ENCODE measurements at regions not wholly inside any gene's neighbourhood (a gene's known extent, or its start where the extent isn't known, plus 50 kb on each side); places are given as distances from the start of the nearest gene placed in this dataset.

DNA sequence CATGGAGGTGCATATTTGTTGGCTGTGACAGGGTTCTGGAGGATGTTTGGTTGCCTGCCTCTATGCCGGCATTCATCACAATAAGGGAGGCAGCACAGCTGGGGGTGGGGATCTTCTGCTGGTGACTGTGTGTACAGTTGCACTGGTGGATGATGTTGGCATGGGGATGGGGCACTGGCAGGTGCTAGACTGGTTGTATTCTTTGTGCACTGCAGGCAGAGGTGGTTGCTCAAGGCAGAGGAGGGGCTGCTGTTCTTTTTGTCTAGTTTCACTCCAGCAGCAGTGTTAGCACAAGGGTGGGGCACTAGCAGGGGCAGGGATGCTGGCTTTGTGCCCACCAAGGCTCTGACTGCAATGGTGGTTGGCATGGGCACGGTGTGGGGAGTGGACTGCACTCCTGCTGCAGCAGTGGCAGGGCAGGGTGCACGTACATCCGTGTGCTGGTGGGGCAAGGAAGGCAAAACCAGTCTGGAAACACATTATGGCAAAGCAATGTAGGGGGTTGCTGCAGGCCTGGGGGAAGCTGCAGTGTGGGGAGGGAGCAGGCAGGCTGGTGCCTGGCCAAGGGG, 69.3 kb downstream of the ISOC1 start:
- no peak overlapping the region for H3K9ac ChIP-seq (ENCODE audit: low read length)
- no peak for TF ChIP-seq TCF7L2 (IDR thresholded peaks at IDR 0.05; ENCODE audit: borderline replicate concordance, extremely low read depth, insufficient read depth, insufficient read length)
- TF ChIP-seq ELF1 (IDR thresholded peaks at IDR 0.05; ENCODE audit: borderline replicate concordance, low read depth) = no peak
- no peak for TF ChIP-seq POLR2AphosphoS5 (IDR thresholded peaks at IDR 0.05; ENCODE audit: low read depth, low read length)
- TF ChIP-seq FOSL1 (IDR thresholded peaks at IDR 0.05; ENCODE audit: low read depth) = no peak
- TF ChIP-seq, protein P1, sequence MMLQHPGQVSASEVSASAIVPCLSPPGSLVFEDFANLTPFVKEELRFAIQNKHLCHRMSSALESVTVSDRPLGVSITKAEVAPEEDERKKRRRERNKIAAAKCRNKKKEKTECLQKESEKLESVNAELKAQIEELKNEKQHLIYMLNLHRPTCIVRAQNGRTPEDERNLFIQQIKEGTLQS (IDR thresholded peaks at IDR 0.05) = no peak
- TF ChIP-seq, protein P2, sequence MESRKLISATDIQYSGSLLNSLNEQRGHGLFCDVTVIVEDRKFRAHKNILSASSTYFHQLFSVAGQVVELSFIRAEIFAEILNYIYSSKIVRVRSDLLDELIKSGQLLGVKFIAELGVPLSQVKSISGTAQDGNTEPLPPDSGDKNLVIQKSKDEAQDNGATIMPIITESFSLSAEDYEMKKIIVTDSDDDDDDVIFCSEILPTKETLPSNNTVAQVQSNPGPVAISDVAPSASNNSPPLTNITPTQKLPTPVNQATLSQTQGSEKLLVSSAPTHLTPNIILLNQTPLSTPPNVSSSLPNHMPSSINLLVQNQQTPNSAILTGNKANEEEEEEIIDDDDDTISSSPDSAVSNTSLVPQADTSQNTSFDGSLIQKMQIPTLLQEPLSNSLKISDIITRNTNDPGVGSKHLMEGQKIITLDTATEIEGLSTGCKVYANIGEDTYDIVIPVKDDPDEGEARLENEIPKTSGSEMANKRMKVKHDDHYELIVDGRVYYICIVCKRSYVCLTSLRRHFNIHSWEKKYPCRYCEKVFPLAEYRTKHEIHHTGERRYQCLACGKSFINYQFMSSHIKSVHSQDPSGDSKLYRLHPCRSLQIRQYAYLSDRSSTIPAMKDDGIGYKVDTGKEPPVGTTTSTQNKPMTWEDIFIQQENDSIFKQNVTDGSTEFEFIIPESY (IDR thresholded peaks at IDR 0.05; ENCODE audit: extremely low read depth, insufficient replicate concordance, low read length) = no peak
- TF ChIP-seq EZH2phosphoT487 (IDR thresholded peaks at IDR 0.05; ENCODE audit: borderline replicate concordance) = no peak
- no peak for TF ChIP-seq ZFX (IDR thresholded peaks at IDR 0.05)
- no peak for TF ChIP-seq EZH2 (IDR thresholded peaks at IDR 0.05)
- no peak for TF ChIP-seq ZNF274 (IDR thresholded peaks at IDR 0.05; ENCODE audit: low read depth, low read length)
- no peak for TF ChIP-seq CEBPB (IDR thresholded peaks at IDR 0.05; ENCODE audit: low read depth)
- no peak for TF ChIP-seq MAX (IDR thresholded peaks at IDR 0.05)
- DNase-seq (ENCODE audit: low read depth, low spot score) = no peak
- H3K27ac ChIP-seq (ENCODE audit: low read depth, low read length) = no peak overlapping the region
- CTCF ChIA-PET = no interaction called here
- POLR2A ChIA-PET = no interaction called here
- no peaks in the 10 kb centered on the region for H4K20me1 ChIP-seq (ENCODE audit: insufficient read depth)
- RAD21 ChIA-PET (ENCODE audit: low non-redundant PET in 1 of 2, low total read pairs in 2 of 2, uncharacterized antibody in 2 of 2, unreplicated experiment in 2 of 2) = no interaction called here
- H3K9me2 ChIP-seq (ENCODE audit: insufficient read depth) = no peaks in the 10 kb centered on the region
- 0 out of 4 replicates have a peak, but pooled peaks cover 0 to 8% of the 10 kb centered on the region in 2 experiments for H3K9me3 ChIP-seq (ENCODE audit: control insufficient read depth in 1 of 2, insufficient read depth in 1 of 2, low read depth in 1 of 2, low read length in 2 of 2)
- H3K4me1 ChIP-seq (ENCODE audit: control insufficient read depth in 1 of 2, insufficient read depth in 2 of 2, low read length in 2 of 2) = no peaks in the 10 kb centered on the region
- H3K79me2 ChIP-seq (ENCODE audit: insufficient read depth, low read length) = no peaks in the 10 kb centered on the region
- no TSS peak for BruUV-seq (replicated peaks)
- H3K27me3 ChIP-seq (ENCODE audit: insufficient read depth, low read length) = no peaks in the 10 kb centered on the region
- H3K4me3 ChIP-seq (replicated peaks in 1 of 2; ENCODE audit: low read depth in 1 of 2, low read length in 2 of 2) = no peak overlapping the region
- H3K36me3 ChIP-seq (ENCODE audit: control insufficient read depth in 1 of 2, insufficient read depth in 2 of 2, low read length in 2 of 2) = no peaks in the 10 kb centered on the region
- intact Hi-C loops (cut with micrococcal nuclease) = no loop called here
- no peak overlapping the region for H3K4me2 ChIP-seq (ENCODE audit: low read length)
- ATAC-seq = no peak
- H2AFZ ChIP-seq (ENCODE audit: low read depth, low read length, poor library complexity, severe bottlenecking) = no peak overlapping the region
